ENCODE measurements at regions not wholly inside any gene's neighbourhood (a gene's known extent, or its start where the extent isn't known, plus 50 kb on each side); places are given as distances from the start of the nearest gene placed in this dataset.

- DNase-seq (ENCODE audit: low read depth, low spot score): no peak
Observed at GRCh38 chr11:59264736-59265135, 52.0 kb upstream of the MPEG1 start.

GRCh38 chr11:59263225-59263894 is 50.6 kb upstream of the MPEG1 start:
- DNase-seq (ENCODE audit: low read depth, low spot score): no peak
- no peak overlapping the region for H3K4me3 ChIP-seq (ENCODE audit: low read length)

More at GRCh38 chr11:59264736-59265135, 52.0 kb upstream of the MPEG1 start:
- H3K4me3 ChIP-seq (ENCODE audit: low read length): no peak overlapping the region

All from Jurkat, Clone E6-1 (cell line).